ENCODE measurements at regions not wholly inside any gene's neighbourhood (a gene's known extent, or its start where the extent isn't known, plus 50 kb on each side); places are given as distances from the start of the nearest gene placed in this dataset.

- Mint-ChIP-seq H3K9me3 (peaks cover 14% of the 10 kb centered on the region), H3K4me1 (no peaks in the 10 kb centered on the region), H3K27me3 (no peaks in the 10 kb centered on the region), H3K4me3 (no peak overlapping the region), H3K27ac (no peak overlapping the region), H3K36me3 (no peaks in the 10 kb centered on the region)
- DNase-seq: no peak
- CTCF ChIA-PET: no interaction called here
Observed at GRCh38 chr5:12237837-12238575, 333.8 kb upstream of the CTNND2 start.

GRCh38 chr5:12230659-12231058, 326.4 kb upstream of the CTNND2 start:
- no peak overlapping the region for H3K4me3 Mint-ChIP-seq
- H3K4me1 Mint-ChIP-seq: no peaks in the 10 kb centered on the region
- no peak overlapping the region for H3K27ac Mint-ChIP-seq
- H3K9me3 Mint-ChIP-seq: peaks cover 13% of the 10 kb centered on the region
- H3K27me3 Mint-ChIP-seq: no peaks in the 10 kb centered on the region
- no peaks in the 10 kb centered on the region for H3K36me3 Mint-ChIP-seq
- DNase-seq: no peak
- CTCF ChIA-PET: no interaction called here

GRCh38 chr5:12217039-12217438, 312.8 kb upstream of the CTNND2 start:
- no peaks in the 10 kb centered on the region for H3K36me3 Mint-ChIP-seq
- no peak for DNase-seq
- H3K27me3 Mint-ChIP-seq: no peaks in the 10 kb centered on the region
- H3K4me3 Mint-ChIP-seq: no peak overlapping the region
- H3K4me1 Mint-ChIP-seq: no peaks in the 10 kb centered on the region
- CTCF ChIA-PET: no interaction called here
- H3K27ac Mint-ChIP-seq: no peak overlapping the region
- peaks cover 21% of the 10 kb centered on the region for H3K9me3 Mint-ChIP-seq

- Mint-ChIP-seq H3K27ac (no peak overlapping the region), H3K4me1 (no peaks in the 10 kb centered on the region), H3K36me3 (no peaks in the 10 kb centered on the region), H3K9me3 (peaks cover 27% of the 10 kb centered on the region), H3K27me3 (no peaks in the 10 kb centered on the region), H3K4me3 (no peak overlapping the region)
- CTCF ChIA-PET: no interaction called here
- no peak for DNase-seq
Observed at GRCh38 chr5:12214267-12215015, 310.2 kb upstream of the CTNND2 start.

GRCh38 chr5:12208366-12209100, 304.3 kb upstream of the CTNND2 start:
- CTCF ChIA-PET: no interaction called here
- Mint-ChIP-seq H3K36me3 (no peaks in the 10 kb centered on the region), H3K4me3 (no peak overlapping the region), H3K27me3 (no peaks in the 10 kb centered on the region), H3K27ac (no peak overlapping the region), H3K9me3 (peaks cover 19% of the 10 kb centered on the region), H3K4me1 (no peaks in the 10 kb centered on the region)
- no peak for DNase-seq

- Mint-ChIP-seq H3K4me3 (no peak overlapping the region), H3K27ac (no peak overlapping the region), H3K36me3 (no peaks in the 10 kb centered on the region), H3K27me3 (no peaks in the 10 kb centered on the region), H3K9me3 (peaks cover 14% of the 10 kb centered on the region), H3K4me1 (no peaks in the 10 kb centered on the region)
- CTCF ChIA-PET: no interaction called here
- no peak for DNase-seq
Observed at GRCh38 chr5:12204761-12205160, 300.5 kb upstream of the CTNND2 start.

GRCh38 chr5:12193536-12193935, 289.3 kb upstream of the CTNND2 start:
- CTCF ChIA-PET: no interaction called here
- Mint-ChIP-seq H3K4me3 (no peak overlapping the region), H3K27ac (no peak overlapping the region), H3K27me3 (no peaks in the 10 kb centered on the region), H3K4me1 (no peaks in the 10 kb centered on the region), H3K36me3 (no peaks in the 10 kb centered on the region), H3K9me3 (peaks cover 10% of the 10 kb centered on the region)
- no peak for DNase-seq

- no peak overlapping the region for H3K4me3 Mint-ChIP-seq
Observed at GRCh38 chr5:12183003-12183402, 278.8 kb upstream of the CTNND2 start.

GRCh38 chr5:12177851-12178250, 273.6 kb upstream of the CTNND2 start:
- no peak for DNase-seq
- H3K4me3 Mint-ChIP-seq: no peak overlapping the region
- peaks cover 4% of the 10 kb centered on the region for H3K9me3 Mint-ChIP-seq
- CTCF ChIA-PET: no interaction called here
- no peaks in the 10 kb centered on the region for H3K36me3 Mint-ChIP-seq
- no peak overlapping the region for H3K27ac Mint-ChIP-seq
- no peaks in the 10 kb centered on the region for H3K4me1 Mint-ChIP-seq
- H3K27me3 Mint-ChIP-seq: no peaks in the 10 kb centered on the region

More at GRCh38 chr5:12183003-12183402, 278.8 kb upstream of the CTNND2 start:
- Mint-ChIP-seq H3K4me1 (no peaks in the 10 kb centered on the region), H3K27me3 (no peaks in the 10 kb centered on the region), H3K36me3 (no peaks in the 10 kb centered on the region), H3K9me3 (peaks cover 3% of the 10 kb centered on the region), H3K27ac (no peak overlapping the region)
- no peak for DNase-seq
- CTCF ChIA-PET: no interaction called here

- DNase-seq: no peak
- Mint-ChIP-seq H3K4me3 (no peak overlapping the region), H3K27me3 (no peaks in the 10 kb centered on the region), H3K36me3 (no peaks in the 10 kb centered on the region), H3K4me1 (no peaks in the 10 kb centered on the region), H3K9me3 (peaks cover 4% of the 10 kb centered on the region), H3K27ac (no peak overlapping the region)
- CTCF ChIA-PET: no interaction called here
Observed at GRCh38 chr5:12177225-12177624, 273.0 kb upstream of the CTNND2 start.

- peaks cover 4% of the 10 kb centered on the region for H3K9me3 Mint-ChIP-seq
- CTCF ChIA-PET: no interaction called here
Observed at GRCh38 chr5:12175914-12176585, 271.8 kb upstream of the CTNND2 start.

GRCh38 chr5:12174734-12175133, 270.5 kb upstream of the CTNND2 start:
- Mint-ChIP-seq H3K27me3 (no peaks in the 10 kb centered on the region), H3K9me3 (peaks cover 4% of the 10 kb centered on the region), H3K4me3 (no peak overlapping the region), H3K4me1 (no peaks in the 10 kb centered on the region), H3K36me3 (no peaks in the 10 kb centered on the region), H3K27ac (no peak overlapping the region)
- CTCF ChIA-PET: no interaction called here
- DNase-seq: no peak

More at GRCh38 chr5:12175914-12176585, 271.8 kb upstream of the CTNND2 start:
- H3K4me1 Mint-ChIP-seq: no peaks in the 10 kb centered on the region
- DNase-seq: no peak
- H3K27me3 Mint-ChIP-seq: no peaks in the 10 kb centered on the region
- no peak overlapping the region for H3K4me3 Mint-ChIP-seq
- no peaks in the 10 kb centered on the region for H3K36me3 Mint-ChIP-seq
- H3K27ac Mint-ChIP-seq: no peak overlapping the region

- no peaks in the 10 kb centered on the region for H3K36me3 Mint-ChIP-seq
- no peak for DNase-seq
- H3K9me3 Mint-ChIP-seq: peaks cover 4% of the 10 kb centered on the region
- H3K4me1 Mint-ChIP-seq: no peaks in the 10 kb centered on the region
- CTCF ChIA-PET: no interaction called here
- no peak overlapping the region for H3K4me3 Mint-ChIP-seq
- H3K27ac Mint-ChIP-seq: no peak overlapping the region
- H3K27me3 Mint-ChIP-seq: no peaks in the 10 kb centered on the region
Observed at GRCh38 chr5:12169536-12169935, 265.3 kb upstream of the CTNND2 start.

GRCh38 chr5:12162863-12163262, 258.6 kb upstream of the CTNND2 start:
- Mint-ChIP-seq H3K27me3 (no peaks in the 10 kb centered on the region), H3K27ac (no peak overlapping the region), H3K4me3 (no peak overlapping the region), H3K9me3 (peaks cover 5% of the 10 kb centered on the region), H3K4me1 (no peaks in the 10 kb centered on the region), H3K36me3 (no peaks in the 10 kb centered on the region)
- CTCF ChIA-PET: no interaction called here
- DNase-seq: no peak
